Fibroblast of lung (primary cell): ENCODE measurements at regions not wholly inside any gene's neighbourhood (a gene's known extent, or its start where the extent isn't known, plus 50 kb on each side); places are given as distances from the start of the nearest gene placed in this dataset.

Source experiments
- DNase-seq, 2 donors: peaks; one replicate each; pipeline versions ENCODE4 v3.0.0 to v3.0.0-alpha.2; 2010; ENCODE audit warnings: low read depth in 2 of 2
- H2AFZ ChIP-seq: 2 replicates; pipeline ENCODE4 v1.5.1; 2012; ENCODE audit warnings: low read length, control low read depth, inconsistent platforms
- H3K27ac ChIP-seq: 2 replicates; pipeline ENCODE4 v1.5.1; 2011; ENCODE audit warnings: low read length, control low read depth; ENCODE audit not compliant: insufficient read depth
- H3K27me3 ChIP-seq: 2 replicates; pipeline ENCODE4 v1.5.1; 2011; ENCODE audit warnings: mild to moderate bottlenecking, low read length; ENCODE audit not compliant: control insufficient read depth, insufficient read depth
- H3K36me3 ChIP-seq: 2 replicates; pipeline ENCODE4 v1.5.1; 2011; ENCODE audit warnings: low read length; ENCODE audit not compliant: control insufficient read depth, insufficient read depth
- H3K4me1 ChIP-seq: 2 replicates; pipeline ENCODE4 v1.5.1; 2011; ENCODE audit warnings: low read length; ENCODE audit not compliant: control insufficient read depth, insufficient read depth; ENCODE audit errors: extremely low read depth
- H3K4me2 ChIP-seq: 2 replicates; pipeline ENCODE4 v1.5.1; 2011; ENCODE audit warnings: low read length, control low read depth; ENCODE audit not compliant: insufficient read depth; ENCODE audit errors: extremely low read depth
- H3K4me3 ChIP-seq, 4 experiments: fragments of 200-600 bp in 1 of 4; sonication (generic) in 1 of 4; replicated peaks in 1 of 4; 2 replicates each; pipeline ENCODE4 v1.5.1; 2011 to 2016; ENCODE audit warnings: low read length in 4 of 4, low read depth in 3 of 4, mild to moderate bottlenecking in 3 of 4, control low read depth in 2 of 4, inconsistent platforms in 1 of 4, mixed read lengths in 1 of 4; ENCODE audit not compliant: insufficient read depth in 1 of 4; ENCODE audit errors: control extremely low read depth in 1 of 4
- H3K79me2 ChIP-seq: 2 replicates; pipeline ENCODE4 v1.5.1; 2012; ENCODE audit warnings: mild to moderate bottlenecking, low read length, inconsistent platforms; ENCODE audit not compliant: control insufficient read depth, insufficient read depth
- H3K9ac ChIP-seq: 2 replicates; pipeline ENCODE4 v1.5.1; 2011; ENCODE audit warnings: mild to moderate bottlenecking, low read length, control low read depth; ENCODE audit not compliant: insufficient read depth
- H3K9me3 ChIP-seq: 2 replicates; pipeline ENCODE4 v1.5.1; 2012; ENCODE audit warnings: low read depth, low read length; ENCODE audit not compliant: control insufficient read depth, insufficient read depth
- H4K20me1 ChIP-seq: 2 replicates; pipeline ENCODE4 v1.5.1; 2011; ENCODE audit warnings: low read length; ENCODE audit not compliant: control insufficient read depth, insufficient read depth; ENCODE audit errors: extremely low read depth
- EZH2 ChIP-seq: IDR thresholded peaks from 2 replicates; pipeline ENCODE4 v1.5.1; 2012; ENCODE audit warnings: low read length, control low read depth, mild to moderate bottlenecking; ENCODE audit errors: missing control alignments
- TF ChIP-seq, protein P1 (sequence below), 2 donors: IDR thresholded peaks in 1 of 2; conservative IDR thresholded peaks in 1 of 2; 1 replicate in 1 of 2; 2 replicates in 1 of 2; pipeline ENCODE4 v1.5.1; 2011 to 2012; ENCODE audit warnings: low read length in 2 of 2, control low read depth in 1 of 2, inconsistent platforms in 1 of 2, low read depth in 1 of 2, mild to moderate bottlenecking in 1 of 2

DNA sequence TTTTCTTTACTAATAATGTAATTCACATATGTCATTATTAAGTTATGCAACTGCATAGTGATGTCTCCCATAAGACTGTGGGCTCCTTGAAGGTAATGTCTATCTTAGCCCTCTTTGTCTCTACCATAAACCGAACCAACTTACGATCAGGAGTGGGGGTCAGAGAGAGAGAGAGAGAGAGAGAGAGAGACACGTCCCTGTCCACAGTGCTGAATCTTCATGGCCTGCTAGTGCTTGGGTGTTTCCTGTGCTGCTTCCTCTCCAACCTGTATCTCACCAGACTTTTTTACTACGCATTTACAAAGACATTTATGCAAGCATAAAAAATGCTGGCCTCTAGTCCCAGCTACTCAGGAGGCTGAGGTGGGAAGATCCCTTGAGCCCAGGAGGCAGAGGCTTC is 52.2 kb upstream of the HAPSTR1 start:
- Histone ChIP-seq H3K4me1 (peaks cover 6% of the 10 kb centered on the region), H3K4me3 (no peak overlapping the region), H3K4me2 (no peak overlapping the region), H3K79me2 (no peaks in the 10 kb centered on the region), H3K36me3 (no peaks in the 10 kb centered on the region), H2AFZ (no peak overlapping the region), H3K9me3 (no peaks in the 10 kb centered on the region), H4K20me1 (no peaks in the 10 kb centered on the region), H3K9ac (no peak overlapping the region), H3K27ac (no peak overlapping the region), H3K27me3 (no peaks in the 10 kb centered on the region)
- DNase-seq, result peak; percentile 41 to 45
- no peak for TF ChIP-seq EZH2
- TF ChIP-seq, protein P1, sequence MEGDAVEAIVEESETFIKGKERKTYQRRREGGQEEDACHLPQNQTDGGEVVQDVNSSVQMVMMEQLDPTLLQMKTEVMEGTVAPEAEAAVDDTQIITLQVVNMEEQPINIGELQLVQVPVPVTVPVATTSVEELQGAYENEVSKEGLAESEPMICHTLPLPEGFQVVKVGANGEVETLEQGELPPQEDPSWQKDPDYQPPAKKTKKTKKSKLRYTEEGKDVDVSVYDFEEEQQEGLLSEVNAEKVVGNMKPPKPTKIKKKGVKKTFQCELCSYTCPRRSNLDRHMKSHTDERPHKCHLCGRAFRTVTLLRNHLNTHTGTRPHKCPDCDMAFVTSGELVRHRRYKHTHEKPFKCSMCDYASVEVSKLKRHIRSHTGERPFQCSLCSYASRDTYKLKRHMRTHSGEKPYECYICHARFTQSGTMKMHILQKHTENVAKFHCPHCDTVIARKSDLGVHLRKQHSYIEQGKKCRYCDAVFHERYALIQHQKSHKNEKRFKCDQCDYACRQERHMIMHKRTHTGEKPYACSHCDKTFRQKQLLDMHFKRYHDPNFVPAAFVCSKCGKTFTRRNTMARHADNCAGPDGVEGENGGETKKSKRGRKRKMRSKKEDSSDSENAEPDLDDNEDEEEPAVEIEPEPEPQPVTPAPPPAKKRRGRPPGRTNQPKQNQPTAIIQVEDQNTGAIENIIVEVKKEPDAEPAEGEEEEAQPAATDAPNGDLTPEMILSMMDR (conservative IDR thresholded peaks at IDR 0.05 in 1 of 2, IDR thresholded peaks at IDR 0.05 in 1 of 2; ENCODE audit: low read depth in 1 of 2, low read length in 2 of 2), result no peak

DNA sequence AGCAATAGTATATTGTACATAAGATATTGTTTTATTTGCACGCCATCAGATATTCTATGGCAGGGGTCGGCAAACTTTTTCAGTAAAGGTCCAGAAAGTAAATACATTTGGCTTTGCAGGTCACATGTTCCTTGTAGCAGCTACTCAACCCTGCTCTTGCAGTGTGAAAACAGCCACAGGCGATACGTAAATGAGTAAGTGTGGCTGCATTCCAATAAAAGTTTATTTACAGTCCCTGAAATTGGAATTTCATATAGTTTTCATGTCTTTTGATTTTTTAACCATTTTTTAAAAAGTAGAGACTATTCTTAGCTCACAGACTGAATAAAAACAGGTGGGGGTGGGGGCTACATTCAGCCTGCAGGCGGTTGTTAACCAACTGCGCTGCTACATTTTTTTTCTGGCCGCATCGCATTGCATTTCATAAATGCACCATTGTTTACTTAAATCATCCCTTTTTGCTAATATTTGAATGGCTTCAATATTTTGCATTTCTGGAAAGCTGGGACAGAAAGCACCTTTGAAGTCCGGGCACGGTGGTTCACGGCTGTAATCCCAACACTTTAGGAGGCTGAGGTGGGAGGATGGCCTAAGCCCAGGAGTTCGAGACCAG is 50.5 kb upstream of the HAPSTR1 start:
- Histone ChIP-seq H3K4me3 (no peak overlapping the region), H3K9ac (no peak overlapping the region), H3K9me3 (no peaks in the 10 kb centered on the region), H2AFZ (no peak overlapping the region), H4K20me1 (no peaks in the 10 kb centered on the region), H3K27ac (no peak overlapping the region), H3K36me3 (no peaks in the 10 kb centered on the region), H3K79me2 (no peaks in the 10 kb centered on the region), H3K27me3 (no peaks in the 10 kb centered on the region), H3K4me1 (peaks cover 6% of the 10 kb centered on the region), H3K4me2 (no peak overlapping the region)
- no peak for TF ChIP-seq EZH2
- TF ChIP-seq, protein P1 (conservative IDR thresholded peaks at IDR 0.05 in 1 of 2, IDR thresholded peaks at IDR 0.05 in 1 of 2; ENCODE audit: low read depth in 1 of 2, low read length in 2 of 2), result no peak
- DNase-seq, result no peak
